COLO668 (cell line): ENCODE measurements at regions not wholly inside any gene's neighbourhood (a gene's known extent, or its start where the extent isn't known, plus 50 kb on each side); places are given as distances from the start of the nearest gene placed in this dataset.
"Not testable (repeated sequence)": the region's sequence is repeated elsewhere in the genome, so short reads cannot be mapped to it uniquely, and the experiment has no call there.

ENCODE experiments used
- DNase-seq: peaks from one replicate; lab custom pipeline; 2025; ENCODE audit not compliant: unreplicated experiment; lab: John Stamatoyannopoulos, UW

DNA sequence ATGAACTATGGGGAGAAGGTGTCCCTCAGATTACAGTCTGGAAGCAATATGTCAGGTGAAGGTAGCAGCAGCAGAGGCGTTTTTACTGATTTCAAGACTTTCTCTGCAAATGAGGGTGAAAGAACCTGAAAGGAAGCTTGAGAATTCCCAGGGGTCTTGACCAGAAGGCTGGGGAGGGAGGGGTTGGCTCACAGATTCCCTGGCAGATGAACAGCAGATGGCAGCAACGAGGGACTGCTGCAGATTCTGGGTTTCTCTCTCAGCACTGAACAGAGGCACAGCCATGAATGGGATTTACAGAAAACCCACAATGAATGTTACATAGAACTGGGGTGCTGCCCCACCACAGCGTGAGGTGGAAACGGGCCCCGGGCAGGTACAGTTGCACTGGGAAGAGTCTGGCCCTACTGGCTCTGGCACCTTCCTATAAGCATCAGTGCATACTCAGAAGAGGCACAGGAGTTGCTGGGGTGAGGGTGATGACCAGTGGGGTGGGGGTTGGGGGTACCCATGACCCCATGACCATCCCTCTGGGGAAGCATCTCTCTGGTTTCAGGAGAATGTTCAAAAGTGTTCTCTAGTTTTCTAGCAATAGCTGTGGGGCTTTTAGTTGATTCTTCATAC lies 317.8 kb downstream of the SH2D4B start:
- DNase-seq, result no peak

DNA sequence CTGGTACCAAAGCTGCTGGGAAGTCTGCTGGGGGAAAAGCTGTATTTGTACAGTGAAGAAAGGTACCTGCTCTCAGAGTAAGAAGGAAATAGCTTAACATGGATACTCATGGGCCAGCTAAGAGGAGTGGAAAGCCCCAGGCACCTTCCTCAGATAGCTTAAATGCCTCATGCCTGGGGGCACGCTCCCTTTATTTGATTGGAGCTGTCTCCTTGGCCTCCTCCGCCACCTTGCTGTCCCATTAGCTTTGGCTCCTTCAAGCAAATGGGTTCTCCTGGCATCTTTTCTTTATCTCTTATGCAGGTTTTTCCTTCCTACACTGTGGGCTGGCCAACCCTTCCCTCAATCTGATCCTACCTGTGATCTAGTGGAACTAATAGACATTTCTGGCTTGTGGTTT lies 318.5 kb downstream of the SH2D4B start:
- no peak for DNase-seq

DNA sequence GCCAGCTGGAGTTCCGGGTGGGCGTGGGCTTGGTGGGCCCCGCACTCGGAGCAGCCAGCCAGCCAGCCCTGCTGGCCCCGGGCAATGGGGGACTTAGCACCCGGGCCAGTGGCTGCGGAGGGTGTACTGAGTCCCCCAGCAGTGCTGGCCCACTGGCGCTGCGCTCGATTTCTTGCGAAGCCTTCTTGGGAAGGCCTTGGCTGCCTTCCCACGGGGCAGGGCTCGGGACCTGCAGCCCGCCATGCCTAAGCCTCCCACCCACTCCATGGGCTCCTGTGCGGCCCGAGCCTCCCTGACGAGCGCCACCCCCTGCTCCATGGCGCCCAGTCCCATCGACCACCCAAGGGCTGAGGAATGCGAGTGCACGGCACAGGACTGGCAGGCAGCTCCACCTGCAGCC lies 321.6 kb downstream of the SH2D4B start:
- not testable (repeated sequence) for DNase-seq

DNA sequence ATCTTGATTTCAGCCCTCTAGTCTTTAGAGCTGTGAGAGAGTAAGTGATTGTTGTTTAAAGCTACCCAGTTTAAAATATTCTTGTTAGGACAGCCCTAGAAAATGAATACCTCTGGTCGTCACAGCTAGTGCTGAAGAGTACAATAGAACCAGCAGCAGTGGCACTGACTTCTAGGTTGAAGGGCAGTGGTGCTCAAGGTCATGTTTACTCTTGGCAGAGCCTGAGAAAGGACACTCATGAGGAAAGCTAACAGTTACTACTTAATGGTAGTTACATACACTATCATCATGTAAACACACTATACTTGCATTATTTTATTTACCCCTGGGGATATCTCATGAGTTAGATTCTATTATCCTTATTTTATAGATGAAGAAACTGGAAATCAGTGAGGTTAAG lies 323.0 kb downstream of the SH2D4B start:
- DNase-seq, result no peak

DNA sequence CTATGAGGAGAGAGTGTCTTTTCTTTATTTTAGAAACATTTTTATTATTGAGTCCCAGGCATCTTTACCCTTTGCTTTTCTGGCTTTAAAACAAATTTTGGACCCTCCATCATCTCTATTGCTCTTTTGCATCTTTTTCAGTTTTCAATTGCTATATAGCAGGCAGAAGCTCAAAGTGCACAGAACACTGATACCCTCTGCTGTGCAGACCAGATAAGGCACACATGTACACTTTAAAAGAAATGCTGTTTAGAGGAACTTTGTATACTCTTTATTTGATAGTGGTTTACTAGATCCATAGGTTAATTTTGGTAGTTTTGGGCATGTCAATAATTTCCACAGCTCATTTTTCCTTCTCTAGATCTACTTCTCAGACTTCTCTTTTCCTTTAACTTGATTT lies 324.2 kb downstream of the SH2D4B start:
- DNase-seq, result no peak

DNA sequence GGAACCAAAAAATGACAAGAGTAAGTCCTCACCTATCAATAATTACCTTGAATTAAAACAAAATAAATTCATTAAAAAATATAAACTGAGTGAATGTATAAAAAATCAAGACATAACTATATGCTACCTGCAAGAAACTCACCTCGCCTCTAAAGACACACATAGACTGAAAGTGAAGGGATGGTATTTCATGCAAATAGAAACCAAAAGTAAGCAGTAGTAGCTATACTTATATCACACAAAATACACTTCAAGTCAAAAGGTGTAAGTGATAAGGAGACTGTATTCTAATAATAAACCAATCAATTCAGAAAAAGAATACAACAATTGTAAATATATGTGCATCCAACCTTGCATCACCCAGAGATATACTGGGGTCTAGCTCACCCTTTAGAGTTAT lies 332.6 kb downstream of the SH2D4B start:
- DNase-seq, result no peak

DNA sequence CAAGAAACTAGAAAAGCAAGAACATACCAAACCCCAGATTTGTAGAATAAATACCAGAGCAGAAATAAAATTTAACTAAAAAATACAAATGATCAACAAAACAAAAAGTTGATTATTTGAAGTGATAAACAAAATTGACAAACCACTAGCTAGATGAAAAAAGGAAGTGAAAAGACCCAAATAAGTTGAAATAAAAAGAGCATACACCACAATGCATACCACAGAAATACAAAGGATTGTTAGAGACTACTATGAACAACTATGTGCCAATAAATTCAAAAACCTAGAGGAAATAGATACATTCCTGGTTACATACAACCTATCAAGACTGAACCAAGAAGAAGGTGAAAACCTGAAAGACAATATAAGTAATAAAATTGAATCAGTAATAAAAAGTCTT lies 333.4 kb downstream of the SH2D4B start:
- DNase-seq, result no peak

DNA sequence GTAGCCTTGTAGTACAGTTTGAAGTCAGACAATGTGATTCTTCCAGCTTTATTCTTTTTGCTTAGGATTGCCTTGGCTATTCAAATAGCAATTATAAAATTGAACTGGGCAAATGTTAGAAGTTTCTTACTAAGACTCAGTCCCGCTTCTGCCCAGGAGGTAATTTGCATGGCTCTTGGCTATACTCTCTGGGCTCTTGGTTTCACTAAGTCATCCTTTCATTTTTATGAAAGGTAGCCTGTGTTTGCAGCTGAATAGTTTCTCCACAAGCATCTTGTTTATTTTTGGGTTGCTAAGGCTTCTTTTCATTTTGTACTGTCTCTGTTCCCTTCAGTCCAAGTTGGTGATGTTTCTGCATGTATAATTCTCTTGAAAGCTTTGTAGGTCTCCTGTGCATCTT lies 340.6 kb downstream of the SH2D4B start:
- no peak for DNase-seq

DNA sequence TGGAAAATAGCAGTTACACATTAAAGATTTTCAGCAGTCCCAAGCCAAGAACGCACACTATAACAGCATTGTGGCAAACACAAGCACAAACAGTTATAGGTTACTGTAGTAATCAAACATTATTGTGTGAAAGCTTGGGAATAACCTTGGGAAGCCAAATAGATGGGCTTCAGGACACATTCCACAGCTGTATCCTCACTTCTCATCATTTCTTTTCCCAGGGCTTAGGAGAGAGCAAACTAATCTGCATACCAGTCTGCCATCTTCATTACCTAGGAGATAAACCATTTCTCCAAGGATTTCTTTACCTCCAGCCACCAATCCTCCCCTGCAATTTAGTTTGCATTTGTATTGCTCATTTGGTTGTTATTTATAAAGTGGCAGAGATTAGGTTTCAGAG lies 352.4 kb downstream of the SH2D4B start:
- no peak for DNase-seq

DNA sequence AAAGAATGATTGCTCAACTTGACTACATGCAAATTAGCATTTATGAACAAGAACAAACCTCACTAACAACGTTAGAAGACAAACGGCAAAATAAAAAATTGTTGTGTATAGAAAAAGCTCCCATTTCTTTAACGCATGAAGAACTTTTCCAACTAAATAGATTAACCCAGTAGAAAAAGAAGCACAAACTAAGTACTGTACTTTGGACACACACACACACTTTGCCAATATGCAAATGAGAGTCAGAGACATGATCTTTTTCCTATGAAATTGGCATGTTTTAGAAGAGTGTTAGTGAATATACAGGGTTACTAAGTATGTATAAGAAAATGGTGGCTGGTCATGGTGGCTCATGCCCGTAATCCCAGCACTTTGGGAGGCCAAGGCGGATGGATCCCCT lies 355.6 kb downstream of the SH2D4B start:
- no peak for DNase-seq

DNA sequence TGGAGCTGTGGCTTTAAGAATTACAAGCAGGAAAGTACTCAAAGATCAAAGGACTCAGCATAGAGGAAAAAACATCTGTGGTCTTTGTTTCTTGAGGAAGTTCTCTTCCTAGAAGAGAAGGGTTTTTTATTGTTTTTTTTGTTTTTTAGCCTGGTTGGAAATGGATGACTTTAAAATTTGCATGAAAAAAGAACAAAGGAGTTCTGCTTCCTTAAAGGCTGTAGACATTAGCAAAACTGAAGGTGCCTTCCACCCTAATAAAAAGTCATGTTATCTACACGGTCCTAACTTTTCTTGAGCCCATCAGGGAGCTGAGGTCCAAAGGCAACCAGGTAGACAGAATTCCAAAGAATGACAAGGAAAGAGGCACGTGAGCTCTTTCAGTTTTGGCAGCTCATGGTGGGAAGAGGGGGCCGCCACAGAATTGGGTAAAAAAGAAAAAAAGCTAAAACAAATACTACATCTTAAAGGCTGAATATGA lies 356.6 kb downstream of the SH2D4B start:
- DNase-seq, result no peak

DNA sequence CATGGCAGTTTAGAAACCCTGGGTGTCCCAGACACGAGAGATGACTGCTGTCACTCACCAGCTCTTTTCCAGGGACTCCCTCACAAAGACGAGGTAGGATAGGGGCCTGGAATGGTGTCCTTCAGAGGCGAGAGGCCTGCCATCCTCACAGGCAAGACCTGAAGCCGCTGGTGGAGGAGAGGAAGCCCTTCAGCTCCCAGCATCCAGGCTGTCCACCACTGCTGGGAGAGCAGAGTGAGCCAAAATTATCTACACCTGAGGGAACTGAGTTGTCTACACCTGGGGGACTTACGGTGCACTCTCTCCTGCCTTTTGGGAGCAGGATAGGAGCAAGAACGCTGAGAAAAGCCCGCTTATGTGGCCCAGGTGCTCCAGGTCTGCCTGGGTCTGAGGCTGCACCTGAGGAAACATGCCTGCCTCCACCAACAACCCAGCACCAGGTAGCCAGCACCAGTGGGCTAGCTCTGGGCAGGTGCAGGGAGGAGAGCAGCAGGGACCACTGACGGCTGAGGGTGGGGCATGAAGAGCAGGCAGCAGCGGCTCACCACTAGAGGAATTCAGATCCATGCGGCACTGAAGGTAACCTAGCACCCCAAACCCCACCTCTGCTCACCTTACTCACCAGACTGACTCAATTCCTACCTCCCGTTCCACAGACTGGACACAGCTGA lies 357.2 kb downstream of the SH2D4B start:
- DNase-seq, result no peak

DNA sequence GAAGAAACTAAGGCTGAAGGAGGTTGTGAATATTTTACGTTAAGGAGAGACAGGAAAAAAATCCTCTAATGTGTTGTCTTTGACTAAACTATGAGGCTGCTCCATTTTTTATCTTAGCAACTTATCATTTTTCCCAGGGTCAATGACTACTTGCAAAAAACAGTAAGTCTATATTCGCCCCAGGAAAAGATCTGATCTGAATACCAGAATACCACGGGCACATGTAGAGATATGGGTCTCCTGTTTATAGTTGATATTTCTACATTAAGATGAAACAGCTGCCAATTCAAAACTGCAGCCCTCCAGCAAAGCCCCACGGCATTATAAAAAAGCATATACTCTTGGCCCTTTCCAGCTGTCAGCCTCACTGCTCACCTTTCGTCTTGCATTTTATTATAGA lies 358.4 kb downstream of the SH2D4B start:
- DNase-seq, result no peak

DNA sequence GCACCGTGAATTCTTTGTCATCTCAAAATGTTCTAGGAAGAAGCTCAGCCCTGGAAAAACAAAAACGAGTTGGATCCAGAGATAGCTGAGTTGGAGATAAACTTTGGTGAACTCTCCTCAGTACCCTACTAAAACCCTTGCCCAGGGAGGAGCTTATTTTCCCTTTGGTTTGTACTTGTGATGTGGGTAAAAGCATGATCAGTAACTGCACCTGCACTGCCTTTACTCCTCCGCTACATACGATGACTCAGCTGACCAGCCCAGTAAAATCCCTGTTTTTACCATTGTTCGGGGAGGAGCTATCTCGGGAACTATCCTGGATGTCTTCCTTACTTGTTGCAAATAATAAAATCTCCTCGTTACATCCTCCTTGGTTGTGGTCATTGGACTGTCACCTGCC lies 359.3 kb downstream of the SH2D4B start:
- no peak for DNase-seq

DNA sequence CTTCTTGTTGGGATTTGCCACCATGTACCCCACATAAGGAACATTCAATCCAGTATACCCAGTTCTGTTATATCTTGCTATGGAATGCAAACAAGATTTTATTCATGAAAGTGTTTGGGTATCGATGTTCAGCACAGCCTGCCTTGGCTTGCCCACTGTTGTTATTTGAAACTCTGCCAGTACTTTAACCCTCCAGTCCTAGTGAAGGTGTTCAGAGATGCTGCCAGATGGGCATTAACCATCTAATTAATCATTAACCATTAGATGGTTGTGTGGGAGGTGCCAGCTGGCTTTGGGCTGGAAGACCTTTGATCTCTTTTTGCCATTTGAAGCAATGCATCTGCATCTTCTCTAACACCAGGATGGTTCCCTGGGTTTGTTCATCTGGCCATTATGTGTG lies 363.0 kb downstream of the SH2D4B start:
- peak; percentile 1 for DNase-seq

DNA sequence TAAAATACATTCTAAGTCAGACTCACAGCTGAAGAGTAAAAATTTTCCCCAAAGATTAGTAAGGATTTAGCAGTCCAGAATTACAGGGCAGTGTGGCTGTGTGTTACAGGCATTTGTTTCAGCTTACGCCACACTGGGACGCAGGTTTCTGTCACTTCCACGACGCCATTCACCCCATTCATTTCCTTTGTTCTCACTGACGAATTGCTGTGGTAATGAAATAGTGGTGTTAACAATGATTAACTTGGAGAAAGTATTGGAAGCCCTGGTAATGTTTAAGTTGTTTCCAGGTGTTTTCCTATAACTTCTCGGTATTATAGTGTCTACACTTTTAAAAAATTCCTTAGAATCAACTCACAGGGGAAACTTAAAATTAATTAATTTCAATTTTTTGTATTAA lies 370.9 kb downstream of the SH2D4B start:
- no peak for DNase-seq

DNA sequence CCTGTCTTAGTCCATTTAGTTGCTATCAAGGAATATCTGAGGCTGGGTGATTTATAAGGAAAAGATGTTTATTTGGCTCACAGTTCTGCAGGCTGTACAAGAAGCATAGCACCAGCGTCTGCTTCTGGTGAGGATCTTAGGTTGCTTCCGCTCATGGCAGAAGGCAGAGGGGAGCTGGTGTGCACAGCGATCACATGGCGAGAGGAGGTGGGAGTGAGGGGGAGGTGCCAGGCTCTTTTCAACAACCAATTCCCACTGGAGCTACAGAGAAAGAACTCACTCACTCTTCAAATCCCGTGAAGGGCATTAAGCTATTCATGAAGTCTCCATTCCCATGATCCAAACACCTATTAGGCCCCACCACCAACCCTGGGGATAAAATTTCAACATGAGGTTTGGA lies 371.6 kb downstream of the SH2D4B start:
- no peak for DNase-seq

DNA sequence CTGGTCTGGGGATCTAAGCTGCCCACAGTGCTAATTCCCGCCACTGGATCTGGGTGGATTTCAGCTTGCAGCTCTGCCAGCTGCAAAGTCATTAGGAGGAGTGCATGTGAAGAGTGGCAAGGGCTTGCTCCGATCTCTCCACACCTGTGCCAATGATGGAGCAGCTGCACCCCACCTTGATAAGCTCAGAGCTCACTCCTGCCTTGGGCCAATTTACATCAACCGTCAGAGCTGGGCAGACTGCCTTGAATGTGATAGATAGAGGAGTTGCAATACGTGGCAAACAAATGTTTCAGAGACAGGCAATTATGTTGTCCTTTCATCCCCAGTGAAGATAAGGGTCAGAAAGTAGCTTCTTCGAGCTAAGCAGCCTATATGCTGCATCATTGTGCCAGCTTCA lies 379.9 kb downstream of the SH2D4B start:
- DNase-seq, result no peak

DNA sequence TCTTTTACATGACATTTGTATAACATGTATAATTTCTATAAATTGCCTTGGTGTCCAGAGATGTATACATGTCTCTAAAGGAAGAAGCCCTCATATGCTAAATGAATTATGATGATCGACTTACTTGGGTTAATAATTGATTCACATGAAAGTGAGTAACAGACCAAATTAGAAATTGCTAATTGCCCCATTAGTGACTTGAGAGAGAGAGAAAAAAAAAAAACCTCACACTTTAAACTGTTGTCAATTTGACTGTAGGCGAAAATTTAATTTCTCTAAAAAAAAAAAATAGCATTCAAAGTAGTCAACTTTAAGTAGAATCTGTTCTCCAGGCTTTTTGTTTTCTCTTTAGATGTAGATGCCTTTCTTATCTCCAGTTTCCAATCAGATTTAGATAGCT lies 383.3 kb downstream of the SH2D4B start:
- DNase-seq, result no peak

DNA sequence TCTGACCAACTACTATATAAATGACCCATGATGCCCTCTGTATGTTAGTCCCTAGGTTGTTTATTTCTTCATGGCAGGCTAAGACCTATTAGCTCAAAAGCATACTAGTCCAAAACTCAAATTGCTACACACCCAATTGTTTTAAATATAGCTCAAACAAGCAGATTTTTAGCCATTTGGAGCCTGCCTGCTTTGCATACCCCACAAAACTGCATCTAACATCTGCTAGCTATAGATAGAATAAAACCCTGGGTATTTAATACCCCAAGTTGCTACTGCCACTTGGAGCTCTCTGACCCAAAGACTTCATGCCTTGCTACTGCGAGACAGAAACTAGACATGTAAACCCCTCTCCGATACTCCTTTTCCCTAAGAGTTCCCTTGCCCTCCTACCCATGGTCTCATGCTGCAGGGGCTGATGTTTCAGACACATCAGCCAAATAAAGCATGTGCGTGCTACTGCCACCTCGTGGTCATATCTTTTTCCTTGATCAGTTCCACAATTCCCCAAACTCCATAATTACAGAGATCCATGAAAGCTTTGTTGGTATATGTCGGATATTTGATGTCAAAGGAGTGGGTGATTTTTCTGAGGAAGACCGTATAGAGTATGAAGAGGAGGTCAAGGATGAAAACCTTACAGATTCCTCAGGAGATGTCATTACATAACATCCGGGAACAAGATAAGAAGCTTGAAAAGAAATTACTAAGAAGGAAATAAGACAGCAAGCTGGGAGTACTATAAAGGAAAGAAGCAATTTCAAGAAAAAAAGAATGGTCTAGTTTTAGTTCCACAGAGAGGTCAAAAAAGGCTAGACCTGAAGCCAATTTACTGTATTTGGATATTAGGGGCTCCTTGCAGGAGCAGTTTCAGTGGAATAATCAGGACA lies 386.6 kb downstream of the SH2D4B start:
- peak; percentile 14 for DNase-seq

DNA sequence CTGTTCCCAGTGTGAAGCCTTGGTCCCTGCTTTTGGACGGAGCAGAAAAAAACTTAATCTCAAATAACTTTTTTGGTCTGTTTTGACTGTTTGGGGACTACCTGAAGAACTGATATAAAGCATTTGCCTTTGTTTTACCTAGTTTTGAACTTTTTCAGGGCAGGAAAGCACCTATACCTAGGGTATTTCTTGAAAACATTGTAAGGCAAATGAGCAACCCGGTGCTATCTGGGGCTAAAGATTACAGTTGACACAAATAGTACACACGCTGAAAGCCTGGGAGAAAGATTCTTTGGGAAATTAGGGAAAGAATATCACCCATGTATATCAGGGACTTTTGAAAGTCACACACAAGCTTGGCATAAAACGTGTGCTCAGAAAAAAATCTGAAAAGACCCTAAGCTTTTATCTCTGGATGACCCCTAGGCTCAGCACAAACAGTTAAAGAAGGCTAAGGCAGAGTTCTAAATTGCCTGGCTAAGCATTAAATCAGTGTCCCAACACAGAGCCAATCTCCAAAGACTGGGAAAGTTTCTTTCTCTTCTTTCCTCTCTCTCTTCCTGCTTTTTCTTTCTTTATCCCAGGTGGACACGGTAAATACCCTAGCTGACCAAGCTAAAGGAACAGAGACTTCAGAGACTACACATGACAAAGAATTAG lies 389.8 kb downstream of the SH2D4B start:
- no peak for DNase-seq

DNA sequence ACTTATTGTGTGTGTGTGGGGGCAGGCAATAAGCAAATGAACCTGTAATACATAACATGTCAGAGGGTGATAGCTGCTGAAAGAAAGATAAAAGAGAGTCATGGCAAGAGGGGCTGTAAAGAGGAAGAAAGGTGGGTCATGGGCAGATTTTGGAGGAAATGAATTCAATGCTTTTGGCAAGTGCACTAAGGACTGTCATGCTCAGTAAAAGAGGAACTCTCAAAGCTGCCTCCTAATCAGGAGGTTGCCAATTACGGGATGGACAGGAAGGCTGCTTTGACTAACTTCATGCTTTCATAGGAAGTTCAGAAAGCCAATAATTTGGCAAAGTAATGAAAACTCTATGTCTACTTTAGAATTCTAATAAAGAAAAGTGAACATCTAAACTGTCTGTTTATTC lies 401.2 kb downstream of the SH2D4B start:
- no peak for DNase-seq
